ENCODE measurements at regions not wholly inside any gene's neighbourhood (a gene's known extent, or its start where the extent isn't known, plus 50 kb on each side); places are given as distances from the start of the nearest gene placed in this dataset.

- Histone ChIP-seq H3K27ac (ENCODE audit: low read depth, low read length, poor library complexity, severe bottlenecking) (no peak overlapping the region), H3K27me3 (replicated peaks; ENCODE audit: insufficient read depth, low read depth, low read length, poor library complexity) (no peaks in the 10 kb centered on the region), H3K9me3 (ENCODE audit: low read depth, low read length, poor library complexity, severe bottlenecking) (no peaks in the 10 kb centered on the region), H3K4me3 (ENCODE audit: low read depth, low read length, poor library complexity, severe bottlenecking) (no peak overlapping the region), H3K4me1 (ENCODE audit: insufficient read depth, low read length, poor library complexity, severe bottlenecking) (no peaks in the 10 kb centered on the region), H3K36me3 (ENCODE audit: insufficient read depth, low read length, poor library complexity, severe bottlenecking) (no peaks in the 10 kb centered on the region)
- ChIA-PET POLR2A (ENCODE audit: low non-redundant PET) (no interaction called here), CTCF (no interaction called here)
- DNase-seq (ENCODE audit: low spot score): no peak
- no peak for TF ChIP-seq CTCF (conservative IDR thresholded peaks at IDR 0.05; ENCODE audit: low read depth, low read length)
- no peak for TF ChIP-seq EZH2 (IDR thresholded peaks at IDR 0.05; ENCODE audit: borderline replicate concordance, low read depth, low read length, poor library complexity, severe bottlenecking)
- intact Hi-C loops (cut with micrococcal nuclease; ENCODE audit: unreplicated experiment): no loop called here
- BruUV-seq (replicated peaks): no TSS peak
Measured at GRCh38 chr4:137070614-137071013, 461.7 kb downstream of the PCDH18 start.

- BruUV-seq (replicated peaks): no TSS peak
- peak; percentile 9 for DNase-seq (ENCODE audit: low spot score)
- no peaks in the 10 kb centered on the region for H3K27me3 ChIP-seq (replicated peaks; ENCODE audit: insufficient read depth, low read depth, low read length, poor library complexity)
- ChIA-PET POLR2A (ENCODE audit: low non-redundant PET) (no interaction called here), CTCF (no interaction called here)
- intact Hi-C loops (cut with micrococcal nuclease; ENCODE audit: unreplicated experiment): no loop called here
- no peaks in the 10 kb centered on the region for H3K36me3 ChIP-seq (ENCODE audit: insufficient read depth, low read length, poor library complexity, severe bottlenecking)
- H3K27ac ChIP-seq (ENCODE audit: low read depth, low read length, poor library complexity, severe bottlenecking): no peak overlapping the region
- H3K4me3 ChIP-seq (ENCODE audit: low read depth, low read length, poor library complexity, severe bottlenecking): no peak overlapping the region
- H3K9me3 ChIP-seq (ENCODE audit: low read depth, low read length, poor library complexity, severe bottlenecking): no peaks in the 10 kb centered on the region
- no peaks in the 10 kb centered on the region for H3K4me1 ChIP-seq (ENCODE audit: insufficient read depth, low read length, poor library complexity, severe bottlenecking)
- TF ChIP-seq CTCF (conservative IDR thresholded peaks at IDR 0.05; ENCODE audit: low read depth, low read length) (0 out of 2 replicates have a peak, but pooled peaks have one; percentile 24), EZH2 (IDR thresholded peaks at IDR 0.05; ENCODE audit: borderline replicate concordance, low read depth, low read length, poor library complexity, severe bottlenecking) (no peak)
Measured at GRCh38 chr4:137069473-137069872, 462.8 kb downstream of the PCDH18 start.

- Histone ChIP-seq H3K4me1 (ENCODE audit: insufficient read depth, low read length, poor library complexity, severe bottlenecking) (no peaks in the 10 kb centered on the region), H3K27ac (ENCODE audit: low read depth, low read length, poor library complexity, severe bottlenecking) (no peak overlapping the region), H3K36me3 (ENCODE audit: insufficient read depth, low read length, poor library complexity, severe bottlenecking) (no peaks in the 10 kb centered on the region), H3K4me3 (ENCODE audit: low read depth, low read length, poor library complexity, severe bottlenecking) (no peak overlapping the region), H3K9me3 (ENCODE audit: low read depth, low read length, poor library complexity, severe bottlenecking) (no peaks in the 10 kb centered on the region), H3K27me3 (replicated peaks; ENCODE audit: insufficient read depth, low read depth, low read length, poor library complexity) (no peaks in the 10 kb centered on the region)
- ChIA-PET POLR2A (ENCODE audit: low non-redundant PET) (no interaction called here), CTCF (no interaction called here)
- BruUV-seq (replicated peaks): no TSS peak
- DNase-seq (ENCODE audit: low spot score): peak; percentile 7
- no peak for TF ChIP-seq CTCF (conservative IDR thresholded peaks at IDR 0.05; ENCODE audit: low read depth, low read length)
- TF ChIP-seq EZH2 (IDR thresholded peaks at IDR 0.05; ENCODE audit: borderline replicate concordance, low read depth, low read length, poor library complexity, severe bottlenecking): no peak
- intact Hi-C loops (cut with micrococcal nuclease; ENCODE audit: unreplicated experiment): no loop called here
Measured at GRCh38 chr4:137067735-137068134, 464.6 kb downstream of the PCDH18 start.

All from A673 (cell line).